SK-N-SH treated with all-trans-retinoic acid at 6 μM for 48 hours (cell line): ENCODE measurements at regions not wholly inside any gene's neighbourhood (a gene's known extent, or its start where the extent isn't known, plus 50 kb on each side); places are given as distances from the start of the nearest gene placed in this dataset.

Experiments used
- ATAC-seq: fragments of 200-7000 bp; cut with Tn5 transposase; 3 replicates; pipeline ENCODE4 v1.9.1; 2020; ENCODE audit warnings: mild to moderate bottlenecking, moderate library complexity
- ARNTL ChIP-seq: fragments of 450-650 bp; formaldehyde crosslinking; IDR thresholded peaks from 2 replicates; pipeline ENCODE4 v1.5.0; 2020; ENCODE audit warnings: low read depth, mild to moderate bottlenecking, moderate library complexity, borderline replicate concordance
- BACH2 ChIP-seq: fragments of 250-450 bp; sonication (Bioruptor Pico); IDR thresholded peaks from 2 replicates; pipeline ENCODE4 v1.9.0; 2021; ENCODE audit warnings: mild to moderate bottlenecking, borderline replicate concordance
- CREB5 ChIP-seq: fragments of 250-450 bp; sonication (Bioruptor Pico); IDR thresholded peaks from 2 replicates; pipeline ENCODE4 v1.5.1; 2020; ENCODE audit warnings: low read depth, mild to moderate bottlenecking, moderate library complexity
- CSDC2 ChIP-seq: fragments of 250-450 bp; sonication (Bioruptor Pico); IDR thresholded peaks from 2 replicates; pipeline ENCODE4 v1.5.0; 2020; ENCODE audit warnings: mild to moderate bottlenecking, moderate library complexity
- CSRNP3 ChIP-seq: fragments of 250-450 bp; sonication (Bioruptor Pico); IDR thresholded peaks from 2 replicates; pipeline ENCODE4 v1.5.1; 2021; ENCODE audit warnings: mild to moderate bottlenecking, moderate library complexity
- ESRRG ChIP-seq: fragments of 250-450 bp; sonication (Bioruptor Pico); IDR thresholded peaks from 2 replicates; pipeline ENCODE4 v1.6.1; 2021; ENCODE audit warnings: mild to moderate bottlenecking
- GLIS3 ChIP-seq: fragments of 250-450 bp; sonication (Bioruptor Pico); IDR thresholded peaks from 2 replicates; pipeline ENCODE4 v1.5.0; 2020; ENCODE audit warnings: mild to moderate bottlenecking, moderate library complexity
- ISL1 ChIP-seq: fragments of 250-450 bp; sonication (Bioruptor Pico); IDR thresholded peaks from 2 replicates; pipeline ENCODE4 v2.1.2; 2022; ENCODE audit warnings: mild to moderate bottlenecking, moderate library complexity
- OSR1 ChIP-seq: fragments of 250-450 bp; sonication (Bioruptor Pico); IDR thresholded peaks from 2 replicates; pipeline ENCODE4 v1.8.0; 2022; ENCODE audit warnings: moderate library complexity, mild to moderate bottlenecking, inconsistent platforms
- PATZ1 ChIP-seq: fragments of 250-450 bp; sonication (Bioruptor Pico); IDR thresholded peaks from 2 replicates; pipeline ENCODE4 v1.8.0; 2020; ENCODE audit warnings: mild to moderate bottlenecking, moderate library complexity, borderline replicate concordance
- POU6F1 ChIP-seq: fragments of 250-450 bp; sonication (Bioruptor Pico); IDR thresholded peaks from 2 replicates; pipeline ENCODE4 v1.8.0; 2021; ENCODE audit warnings: low read depth, mild to moderate bottlenecking, moderate library complexity, borderline replicate concordance
- PPARA ChIP-seq: fragments of 250-450 bp; sonication (Bioruptor Pico); IDR thresholded peaks from 2 replicates; pipeline ENCODE4 v1.5.0; 2020; ENCODE audit warnings: mild to moderate bottlenecking, borderline replicate concordance
- RARB ChIP-seq: fragments of 250-450 bp; sonication (Bioruptor Pico); IDR thresholded peaks from 2 replicates; pipeline ENCODE4 v1.8.0; 2021; ENCODE audit warnings: mild to moderate bottlenecking, moderate library complexity
- SNAI2 ChIP-seq: fragments of 250-450 bp; sonication (Bioruptor Pico); IDR thresholded peaks from 2 replicates; pipeline ENCODE4 v1.5.0; 2020; ENCODE audit warnings: mild to moderate bottlenecking, moderate library complexity
- TCF4 ChIP-seq: fragments of 250-450 bp; sonication (Bioruptor Pico); IDR thresholded peaks from 2 replicates; pipeline ENCODE4 v1.8.0; 2021; ENCODE audit warnings: mild to moderate bottlenecking, moderate library complexity, borderline replicate concordance
- TSHZ2 ChIP-seq: fragments of 250-450 bp; sonication (Bioruptor Pico); IDR thresholded peaks from 2 replicates; pipeline ENCODE4 v1.5.0; 2020; ENCODE audit warnings: mild to moderate bottlenecking, moderate library complexity
- ZFP30 ChIP-seq: fragments of 450-650 bp; formaldehyde crosslinking; IDR thresholded peaks from 2 replicates; pipeline ENCODE4 v1.5.0; 2022; ENCODE audit warnings: mild to moderate bottlenecking, moderate library complexity
- ZNF565 ChIP-seq: fragments of 450-650 bp; formaldehyde crosslinking; conservative IDR thresholded peaks from 2 replicates; pipeline ENCODE4 v1.5.0; 2020; ENCODE audit warnings: low read depth, mild to moderate bottlenecking, moderate library complexity
- ZNF70 ChIP-seq: fragments of 450-650 bp; formaldehyde crosslinking; IDR thresholded peaks from 2 replicates; pipeline ENCODE4 v1.5.0; 2020; ENCODE audit warnings: mild to moderate bottlenecking, moderate library complexity

- TF ChIP-seq CSRNP3 (CRISPR knock-in tag): no peak
Observed at GRCh38 chr18:38872342-38872741, 1306.7 kb upstream of the CELF4 start (continued).

GRCh38 chr18:38868757-38869156 lies 1303.2 kb upstream of the CELF4 start:
- ATAC-seq: no peak
- TF ChIP-seq OSR1: no peak
- no peak for TF ChIP-seq ARNTL (CRISPR knock-in tag)
- TF ChIP-seq PPARA: no peak
- TF ChIP-seq ZNF70: no peak
- no peak for TF ChIP-seq GLIS3 (CRISPR knock-in tag)
- TF ChIP-seq RARB (CRISPR knock-in tag): no peak
- TF ChIP-seq ISL1 (CRISPR knock-in tag): no peak
- no peak for TF ChIP-seq ZNF565 (CRISPR knock-in tag)
- no peak for TF ChIP-seq BACH2
- TF ChIP-seq PATZ1 (CRISPR knock-in tag): no peak
- TF ChIP-seq TCF4 (CRISPR knock-in tag): no peak
- no peak for TF ChIP-seq CSRNP3 (CRISPR knock-in tag)
- TF ChIP-seq ZFP30 (CRISPR knock-in tag): no peak

- no peak for ATAC-seq
- TF ChIP-seq GLIS3 (CRISPR knock-in tag): no peak
- TF ChIP-seq SNAI2 (CRISPR knock-in tag): no peak
- TF ChIP-seq ZNF70: no peak
- no peak for TF ChIP-seq ZNF565 (CRISPR knock-in tag)
- TF ChIP-seq CREB5 (CRISPR knock-in tag): no peak
- TF ChIP-seq ESRRG (CRISPR knock-in tag): no peak
Observed at GRCh38 chr18:38867680-38868079, 1302.1 kb upstream of the CELF4 start.

GRCh38 chr18:38851526-38851925 lies 1285.9 kb upstream of the CELF4 start:
- no peak for TF ChIP-seq TSHZ2 (CRISPR knock-in tag)
- TF ChIP-seq GLIS3 (CRISPR knock-in tag): no peak
- no peak for TF ChIP-seq SNAI2 (CRISPR knock-in tag)
- TF ChIP-seq CSDC2 (CRISPR knock-in tag): no peak
- TF ChIP-seq POU6F1: no peak
- no peak for TF ChIP-seq CREB5 (CRISPR knock-in tag)
- ATAC-seq: no peak
